ENCODE measurements at regions not wholly inside any gene's neighbourhood (a gene's known extent, or its start where the extent isn't known, plus 50 kb on each side); places are given as distances from the start of the nearest gene placed in this dataset.

GRCh38 chrX:110532581-110532931 lies 173.9 kb downstream of the RTL9 start:
- TF ChIP-seq RXRA (IDR thresholded peaks at IDR 0.05) (no peak), FOXA2 (IDR thresholded peaks at IDR 0.05) (no peak), TAF1 (conservative IDR thresholded peaks at IDR 0.05) (no peak), HNF4G (IDR thresholded peaks at IDR 0.05) (no peak), FOXA1 (IDR thresholded peaks at IDR 0.05) (no peak), SP1 (IDR thresholded peaks at IDR 0.05) (no peak), NR2F2 (IDR thresholded peaks at IDR 0.05) (no peak), HNF4A (conservative IDR thresholded peaks at IDR 0.05) (no peak), MAX (IDR thresholded peaks at IDR 0.05) (no peak), CTCF (IDR thresholded peaks at IDR 0.05; ENCODE audit: low read depth, low read length, missing input control) (no peak), YY1 (IDR thresholded peaks at IDR 0.05) (no peak), GABPA (IDR thresholded peaks at IDR 0.05 in 1 of 2, conservative IDR thresholded peaks at IDR 0.05 in 1 of 2) (no peak), JUND (IDR thresholded peaks at IDR 0.05) (no peak), ZBTB33 (IDR thresholded peaks at IDR 0.05) (no peak), REST (IDR thresholded peaks at IDR 0.05) (no peak)
- Histone ChIP-seq H3K9me3 (ENCODE audit: control insufficient read depth in 4 of 4, low read length in 3 of 4) (no peaks in the 10 kb centered on the region), H3K4me1 (ENCODE audit: control insufficient read depth in 4 of 4, insufficient read depth in 4 of 4, low read length in 3 of 4) (no peaks in the 10 kb centered on the region), H3K27ac (ENCODE audit: low read depth in 1 of 2, low read length in 2 of 2) (no peak overlapping the region), H3K27me3 (ENCODE audit: control insufficient read depth in 4 of 4, insufficient read depth in 4 of 4, low read length in 3 of 4) (no peaks in the 10 kb centered on the region), H3K4me3 (ENCODE audit: low read depth in 1 of 3, low read length in 3 of 3) (no peak overlapping the region), H3K36me3 (ENCODE audit: control insufficient read depth in 4 of 4, insufficient read depth in 3 of 4, low read depth in 1 of 4, low read length in 3 of 4) (no peaks in the 10 kb centered on the region), H3K9ac (ENCODE audit: low read depth in 1 of 2, low read length in 2 of 2) (no peak overlapping the region)
- WGBS: 68% methylated on average over 1 of the region's 1 CpG
- DNase-seq (ENCODE audit: low spot score): no peak

- H3K27me3 ChIP-seq (ENCODE audit: control insufficient read depth in 4 of 4, insufficient read depth in 4 of 4, low read length in 3 of 4): no peaks in the 10 kb centered on the region
- peaks cover 0 to 3% (median 0%) of the 10 kb centered on the region in 4 donors for H3K9me3 ChIP-seq (ENCODE audit: control insufficient read depth in 4 of 4, low read length in 3 of 4)
- DNase-seq (ENCODE audit: low spot score): no peak
- 22% methylated on average over 2 of the region's 2 CpGs for WGBS
- no peaks in the 10 kb centered on the region for H3K4me1 ChIP-seq (ENCODE audit: control insufficient read depth in 4 of 4, insufficient read depth in 4 of 4, low read length in 3 of 4)
- no peak overlapping the region for H3K27ac ChIP-seq (ENCODE audit: low read depth in 1 of 2, low read length in 2 of 2)
- H3K4me3 ChIP-seq (ENCODE audit: low read depth in 1 of 3, low read length in 3 of 3): no peak overlapping the region
- no peak overlapping the region for H3K9ac ChIP-seq (ENCODE audit: low read depth in 1 of 2, low read length in 2 of 2)
- no peaks in the 10 kb centered on the region for H3K36me3 ChIP-seq (ENCODE audit: control insufficient read depth in 4 of 4, insufficient read depth in 3 of 4, low read depth in 1 of 4, low read length in 3 of 4)
- no peak for TF ChIP-seq TAF1 (conservative IDR thresholded peaks at IDR 0.05)
- no peak for TF ChIP-seq FOXA2 (IDR thresholded peaks at IDR 0.05)
- TF ChIP-seq YY1 (IDR thresholded peaks at IDR 0.05): no peak
- TF ChIP-seq GABPA (IDR thresholded peaks at IDR 0.05 in 1 of 2, conservative IDR thresholded peaks at IDR 0.05 in 1 of 2): no peak
- no peak for TF ChIP-seq HNF4G (IDR thresholded peaks at IDR 0.05)
- TF ChIP-seq RAD21 (IDR thresholded peaks at IDR 0.05): no peak
- no peak for TF ChIP-seq CTCF (IDR thresholded peaks at IDR 0.05; ENCODE audit: low read depth, low read length, missing input control)
- TF ChIP-seq SP1 (IDR thresholded peaks at IDR 0.05): no peak
- no peak for TF ChIP-seq FOXA1 (IDR thresholded peaks at IDR 0.05)
- no peak for TF ChIP-seq ZBTB33 (IDR thresholded peaks at IDR 0.05)
- no peak for TF ChIP-seq REST (IDR thresholded peaks at IDR 0.05)
- no peak for TF ChIP-seq NR2F2 (IDR thresholded peaks at IDR 0.05)
- TF ChIP-seq RXRA (IDR thresholded peaks at IDR 0.05): no peak
Observed at GRCh38 chrX:110536816-110537215, 178.2 kb downstream of the RTL9 start.
